Neural cell (in vitro differentiated cells): ENCODE measurements at regions not wholly inside any gene's neighbourhood (a gene's known extent, or its start where the extent isn't known, plus 50 kb on each side); places are given as distances from the start of the nearest gene placed in this dataset.

Source experiments
- H2AFZ ChIP-seq: fragments of 200-600, 300-800 bp; sonication (generic), shearing (Covaris generic); 2 replicates; pipeline ENCODE4 v1.6.0; 2014; ENCODE audit warnings: low read depth, mild to moderate bottlenecking, antibody characterized with exemption, low read length, moderate library complexity
- H3F3A ChIP-seq: fragments of 200-600 bp; shearing (Covaris generic); 2 replicates; pipeline ENCODE4 v1.6.1; 2016; ENCODE audit warnings: mild to moderate bottlenecking, moderate library complexity, mixed read lengths, antibody characterized with exemption, low read length; ENCODE audit not compliant: insufficient read depth, poor library complexity, severe bottlenecking
- H3K27ac ChIP-seq: fragments of 200-600, 300-800 bp; sonication (generic), shearing (Covaris generic); 2 replicates; pipeline ENCODE4 v1.5.1; 2014; ENCODE audit warnings: mild to moderate bottlenecking, low read length, moderate library complexity
- H3K27me3 ChIP-seq: fragments of 300-800, 200-600 bp; sonication (generic), shearing (Covaris generic); 2 replicates; pipeline ENCODE4 v1.6.0; 2014; ENCODE audit warnings: mild to moderate bottlenecking, low read depth, low read length, moderate library complexity; ENCODE audit not compliant: insufficient read depth
- H3K36me3 ChIP-seq: fragments of 300-800, 200-600 bp; sonication (generic), shearing (Covaris generic); 2 replicates; pipeline ENCODE4 v1.5.1; 2014; ENCODE audit warnings: mild to moderate bottlenecking, antibody characterized with exemption, low read length, moderate library complexity; ENCODE audit not compliant: insufficient read depth
- H3K4me2 ChIP-seq: fragments of 300-800, 200-600 bp; sonication (generic), shearing (Covaris generic); 2 replicates; pipeline ENCODE4 v1.6.0; 2014; ENCODE audit warnings: mild to moderate bottlenecking, low read length
- H3K4me3 ChIP-seq: fragments of 300-800, 200-600 bp; sonication (generic), shearing (Covaris generic); 2 replicates; pipeline ENCODE4 v1.5.1; 2014; ENCODE audit warnings: mild to moderate bottlenecking, low read length, moderate library complexity
- H3K79me2 ChIP-seq: fragments of 200-600 bp; shearing (Covaris generic); replicated peaks from 2 replicates; pipeline ENCODE4 v1.6.0; 2014; ENCODE audit warnings: mild to moderate bottlenecking, low read length, moderate library complexity; ENCODE audit not compliant: insufficient read depth
- H3K9ac ChIP-seq: fragments of 300-800, 200-600 bp; sonication (generic), shearing (Covaris generic); 2 replicates; pipeline ENCODE4 v1.6.1; 2016; ENCODE audit warnings: mild to moderate bottlenecking, low read length, mixed read lengths
- H3K9me2 ChIP-seq: fragments of 200-600 bp; shearing (Covaris generic); 2 replicates; pipeline ENCODE4 v1.6.1; 2016; ENCODE audit warnings: mild to moderate bottlenecking, low read length, mixed read lengths; ENCODE audit not compliant: insufficient read depth
- H3K9me3 ChIP-seq: fragments of 200-600, 300-800 bp; sonication (generic), shearing (Covaris generic); 2 replicates; pipeline ENCODE4 v1.6.1; 2016; ENCODE audit warnings: mild to moderate bottlenecking, mixed run types, low read length, moderate library complexity, mixed read lengths
- H4K20me1 ChIP-seq: fragments of 200-600 bp; shearing (Covaris generic); 2 replicates; pipeline ENCODE4 v1.6.1; 2016; ENCODE audit warnings: mild to moderate bottlenecking, mixed run types; ENCODE audit not compliant: insufficient read depth
- EP300 ChIP-seq: fragments of 450-650 bp; conservative IDR thresholded peaks from 2 replicates; pipeline ENCODE4 v1.6.1; 2014; ENCODE audit warnings: antibody characterized with exemption, mild to moderate bottlenecking, moderate library complexity; ENCODE audit not compliant: poor library complexity, severe bottlenecking
- EZH2 ChIP-seq: fragments of 200-600, 300-800 bp; shearing (Covaris generic), sonication (generic); IDR thresholded peaks from 2 replicates; pipeline ENCODE4 v1.6.1; 2014; ENCODE audit warnings: antibody characterized with exemption, low read length, borderline replicate concordance, mild to moderate bottlenecking; ENCODE audit not compliant: insufficient read depth, poor library complexity, severe bottlenecking
- MXI1 ChIP-seq: fragments of 450-650 bp; conservative IDR thresholded peaks from 2 replicates; pipeline ENCODE4 v1.6.1; 2014; ENCODE audit warnings: antibody characterized with exemption, mild to moderate bottlenecking; ENCODE audit not compliant: poor library complexity, severe bottlenecking
- POLR2AphosphoS5 ChIP-seq: IDR thresholded peaks from 2 replicates; pipeline ENCODE4 v1.6.1; 2012
- RAD21 ChIP-seq: fragments of 450-650 bp; conservative IDR thresholded peaks from 2 replicates; pipeline ENCODE4 v1.6.1; 2014; ENCODE audit warnings: antibody characterized with exemption, mild to moderate bottlenecking, moderate library complexity
- SMC3 ChIP-seq: fragments of 450-650 bp; conservative IDR thresholded peaks from 2 replicates; pipeline ENCODE4 v1.6.1; 2014; ENCODE audit warnings: antibody characterized with exemption, mild to moderate bottlenecking, moderate library complexity; ENCODE audit not compliant: poor library complexity
- TAF1 ChIP-seq: IDR thresholded peaks from 2 replicates; pipeline ENCODE4 v1.6.1; 2012; ENCODE audit warnings: low read depth
- TF ChIP-seq, protein P1 (sequence below): IDR thresholded peaks from 2 replicates; pipeline ENCODE4 v1.6.1; 2012; ENCODE audit warnings: borderline replicate concordance
- TF ChIP-seq, protein P2 (sequence below): fragments of 450-650 bp; IDR thresholded peaks from 2 replicates; pipeline ENCODE4 v1.5.1; 2014; ENCODE audit warnings: antibody characterized with exemption, mild to moderate bottlenecking, moderate library complexity; ENCODE audit not compliant: poor library complexity, severe bottlenecking

DNA sequence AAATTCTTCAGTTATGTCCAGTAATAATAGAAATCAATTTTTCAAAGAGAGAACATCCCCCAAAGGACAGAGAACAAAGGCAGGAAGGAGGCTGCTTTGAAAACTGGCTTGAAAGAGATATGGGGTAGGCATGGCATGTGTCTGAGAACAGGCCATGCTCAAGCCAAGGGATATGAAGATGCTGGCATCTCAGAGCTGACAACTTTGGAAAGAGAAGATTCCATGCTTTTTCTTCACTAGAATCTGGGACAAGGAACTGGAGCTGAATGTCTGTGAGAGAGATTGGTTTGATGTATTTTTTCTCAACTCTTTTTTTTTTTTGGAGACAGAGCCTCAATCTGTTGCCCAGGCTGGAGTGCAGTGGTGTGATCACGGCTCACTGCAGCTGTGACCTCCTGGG, 139.8 kb upstream of the DLX2 start:
- Histone ChIP-seq H3K27ac (no peak overlapping the region), H3K79me2 (no peaks in the 10 kb centered on the region), H4K20me1 (no peaks in the 10 kb centered on the region), H2AFZ (no peak overlapping the region), H3K9me2 (no peaks in the 10 kb centered on the region), H3K4me2 (no peak overlapping the region), H3K36me3 (no peaks in the 10 kb centered on the region), H3K4me3 (no peak overlapping the region), H3K27me3 (no peaks in the 10 kb centered on the region), H3F3A (no peaks in the 10 kb centered on the region), H3K9me3 (no peaks in the 10 kb centered on the region), H3K9ac (no peak overlapping the region)
- TF ChIP-seq TAF1: no peak
- TF ChIP-seq, protein P1, sequence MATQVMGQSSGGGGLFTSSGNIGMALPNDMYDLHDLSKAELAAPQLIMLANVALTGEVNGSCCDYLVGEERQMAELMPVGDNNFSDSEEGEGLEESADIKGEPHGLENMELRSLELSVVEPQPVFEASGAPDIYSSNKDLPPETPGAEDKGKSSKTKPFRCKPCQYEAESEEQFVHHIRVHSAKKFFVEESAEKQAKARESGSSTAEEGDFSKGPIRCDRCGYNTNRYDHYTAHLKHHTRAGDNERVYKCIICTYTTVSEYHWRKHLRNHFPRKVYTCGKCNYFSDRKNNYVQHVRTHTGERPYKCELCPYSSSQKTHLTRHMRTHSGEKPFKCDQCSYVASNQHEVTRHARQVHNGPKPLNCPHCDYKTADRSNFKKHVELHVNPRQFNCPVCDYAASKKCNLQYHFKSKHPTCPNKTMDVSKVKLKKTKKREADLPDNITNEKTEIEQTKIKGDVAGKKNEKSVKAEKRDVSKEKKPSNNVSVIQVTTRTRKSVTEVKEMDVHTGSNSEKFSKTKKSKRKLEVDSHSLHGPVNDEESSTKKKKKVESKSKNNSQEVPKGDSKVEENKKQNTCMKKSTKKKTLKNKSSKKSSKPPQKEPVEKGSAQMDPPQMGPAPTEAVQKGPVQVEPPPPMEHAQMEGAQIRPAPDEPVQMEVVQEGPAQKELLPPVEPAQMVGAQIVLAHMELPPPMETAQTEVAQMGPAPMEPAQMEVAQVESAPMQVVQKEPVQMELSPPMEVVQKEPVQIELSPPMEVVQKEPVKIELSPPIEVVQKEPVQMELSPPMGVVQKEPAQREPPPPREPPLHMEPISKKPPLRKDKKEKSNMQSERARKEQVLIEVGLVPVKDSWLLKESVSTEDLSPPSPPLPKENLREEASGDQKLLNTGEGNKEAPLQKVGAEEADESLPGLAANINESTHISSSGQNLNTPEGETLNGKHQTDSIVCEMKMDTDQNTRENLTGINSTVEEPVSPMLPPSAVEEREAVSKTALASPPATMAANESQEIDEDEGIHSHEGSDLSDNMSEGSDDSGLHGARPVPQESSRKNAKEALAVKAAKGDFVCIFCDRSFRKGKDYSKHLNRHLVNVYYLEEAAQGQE: no peak
- TF ChIP-seq EP300: no peak
- no peak for TF ChIP-seq RAD21
- no peak for TF ChIP-seq POLR2AphosphoS5
- TF ChIP-seq EZH2: no peak
- no peak for TF ChIP-seq MXI1
- TF ChIP-seq SMC3: no peak
- TF ChIP-seq, protein P2, sequence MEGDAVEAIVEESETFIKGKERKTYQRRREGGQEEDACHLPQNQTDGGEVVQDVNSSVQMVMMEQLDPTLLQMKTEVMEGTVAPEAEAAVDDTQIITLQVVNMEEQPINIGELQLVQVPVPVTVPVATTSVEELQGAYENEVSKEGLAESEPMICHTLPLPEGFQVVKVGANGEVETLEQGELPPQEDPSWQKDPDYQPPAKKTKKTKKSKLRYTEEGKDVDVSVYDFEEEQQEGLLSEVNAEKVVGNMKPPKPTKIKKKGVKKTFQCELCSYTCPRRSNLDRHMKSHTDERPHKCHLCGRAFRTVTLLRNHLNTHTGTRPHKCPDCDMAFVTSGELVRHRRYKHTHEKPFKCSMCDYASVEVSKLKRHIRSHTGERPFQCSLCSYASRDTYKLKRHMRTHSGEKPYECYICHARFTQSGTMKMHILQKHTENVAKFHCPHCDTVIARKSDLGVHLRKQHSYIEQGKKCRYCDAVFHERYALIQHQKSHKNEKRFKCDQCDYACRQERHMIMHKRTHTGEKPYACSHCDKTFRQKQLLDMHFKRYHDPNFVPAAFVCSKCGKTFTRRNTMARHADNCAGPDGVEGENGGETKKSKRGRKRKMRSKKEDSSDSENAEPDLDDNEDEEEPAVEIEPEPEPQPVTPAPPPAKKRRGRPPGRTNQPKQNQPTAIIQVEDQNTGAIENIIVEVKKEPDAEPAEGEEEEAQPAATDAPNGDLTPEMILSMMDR: no peak

DNA sequence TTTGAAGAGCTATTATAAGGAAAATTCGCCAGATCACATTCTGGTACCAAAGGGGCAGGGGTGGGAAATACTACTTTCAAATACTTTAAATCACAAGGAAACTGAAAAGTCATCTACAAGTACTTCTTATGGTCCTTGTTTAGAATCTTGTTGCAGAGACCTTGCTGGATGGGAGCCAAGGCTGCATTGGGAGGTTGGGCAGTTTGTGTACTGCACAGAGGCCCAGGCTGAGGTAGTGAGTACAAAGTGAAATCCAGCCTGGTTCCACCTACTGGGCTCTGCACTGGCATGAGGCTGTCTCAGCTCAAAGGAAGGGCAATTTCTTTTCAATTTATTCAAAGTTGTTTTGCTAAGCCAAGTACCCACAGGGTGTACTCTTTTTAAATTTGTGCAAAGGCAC, 140.3 kb upstream of the DLX2 start:
- no peak overlapping the region for H2AFZ ChIP-seq
- no peaks in the 10 kb centered on the region for H3K9me3 ChIP-seq
- H3F3A ChIP-seq: no peaks in the 10 kb centered on the region
- H3K79me2 ChIP-seq: no peaks in the 10 kb centered on the region
- no peak overlapping the region for H3K9ac ChIP-seq
- H3K27me3 ChIP-seq: no peaks in the 10 kb centered on the region
- no peak overlapping the region for H3K4me3 ChIP-seq
- no peak for TF ChIP-seq RAD21
- TF ChIP-seq SMC3: no peak
- TF ChIP-seq TAF1: no peak
- TF ChIP-seq MXI1: no peak
- TF ChIP-seq POLR2AphosphoS5: no peak
- TF ChIP-seq, protein P2: no peak
- no peak for TF ChIP-seq EZH2
- TF ChIP-seq, protein P1: no peak
- no peak for TF ChIP-seq EP300
- no peaks in the 10 kb centered on the region for H3K36me3 ChIP-seq
- H4K20me1 ChIP-seq: no peaks in the 10 kb centered on the region
- no peaks in the 10 kb centered on the region for H3K9me2 ChIP-seq
- H3K27ac ChIP-seq: no peak overlapping the region
- H3K4me2 ChIP-seq: no peak overlapping the region
